ENCODE measurements at regions not wholly inside any gene's neighbourhood (a gene's known extent, or its start where the extent isn't known, plus 50 kb on each side); places are given as distances from the start of the nearest gene placed in this dataset.

DNA sequence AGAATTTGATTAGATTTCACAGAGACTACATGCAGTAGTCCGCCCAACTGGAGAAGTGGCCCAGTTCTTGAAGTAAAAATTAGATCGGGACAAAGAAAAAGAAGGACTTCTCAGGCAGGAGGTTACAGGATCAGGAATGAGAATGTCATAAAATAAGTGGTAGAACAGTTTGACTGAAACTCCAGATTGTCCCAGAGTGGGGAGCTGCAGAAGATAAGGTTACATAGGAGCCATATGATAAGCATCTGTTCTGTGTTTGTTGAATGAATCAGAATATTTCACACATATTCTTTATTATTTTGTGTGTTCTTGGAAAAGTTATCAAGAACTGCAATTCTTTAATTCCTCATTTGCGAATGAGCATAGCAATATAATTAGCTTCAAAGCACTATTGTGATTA is 210.6 kb downstream of the AASDHPPT start:
- TF ChIP-seq CTCF (IDR thresholded peaks at IDR 0.05) (no peak), POLR2A (IDR thresholded peaks at IDR 0.05) (no peak), POLR2AphosphoS5 (IDR thresholded peaks at IDR 0.05; ENCODE audit: insufficient read depth in 1 of 2, low read depth in 1 of 2) (no peak)

Data from vagina (tissue), 2 donors.